Choroid plexus epithelial cell (primary cell): ENCODE measurements at regions not wholly inside any gene's neighbourhood (a gene's known extent, or its start where the extent isn't known, plus 50 kb on each side); places are given as distances from the start of the nearest gene placed in this dataset.

Experiments
- DNase-seq: peaks from one replicate; pipeline ENCODE4 v3.0.0-alpha.2; 2010; ENCODE audit warnings: low read depth
- H3K4me3 ChIP-seq: 2 replicates; pipeline ENCODE4 v1.5.1; 2011; ENCODE audit warnings: low read depth, mild to moderate bottlenecking, control low read depth, low read length, moderate library complexity
- CTCF ChIP-seq: conservative IDR thresholded peaks from 2 replicates; pipeline ENCODE4 v1.5.1; 2011; ENCODE audit warnings: low read depth, mild to moderate bottlenecking, control low read depth, inconsistent platforms, low read length, moderate library complexity

DNA sequence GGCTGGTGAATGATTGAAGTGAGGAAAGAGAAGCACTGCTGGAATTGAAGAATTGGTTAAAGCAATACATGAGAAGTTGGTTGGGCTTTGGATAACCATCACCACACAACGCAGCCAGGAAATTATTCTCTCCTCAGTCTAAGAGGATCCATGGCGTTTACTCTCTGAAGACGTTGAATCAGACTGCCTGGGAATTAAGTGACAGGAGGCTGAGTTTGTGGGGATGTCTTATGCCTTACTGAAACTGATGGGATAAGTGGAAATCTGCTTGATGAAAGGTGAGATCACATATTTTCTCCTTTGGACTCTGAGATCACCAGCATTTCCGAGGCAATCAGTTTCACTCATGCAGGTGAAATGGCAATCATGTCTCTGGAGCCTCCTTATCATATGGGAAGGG, 456.1 kb upstream of the GBE1 start:
- no peak overlapping the region for H3K4me3 ChIP-seq
- no peak for TF ChIP-seq CTCF
- no peak for DNase-seq

DNA sequence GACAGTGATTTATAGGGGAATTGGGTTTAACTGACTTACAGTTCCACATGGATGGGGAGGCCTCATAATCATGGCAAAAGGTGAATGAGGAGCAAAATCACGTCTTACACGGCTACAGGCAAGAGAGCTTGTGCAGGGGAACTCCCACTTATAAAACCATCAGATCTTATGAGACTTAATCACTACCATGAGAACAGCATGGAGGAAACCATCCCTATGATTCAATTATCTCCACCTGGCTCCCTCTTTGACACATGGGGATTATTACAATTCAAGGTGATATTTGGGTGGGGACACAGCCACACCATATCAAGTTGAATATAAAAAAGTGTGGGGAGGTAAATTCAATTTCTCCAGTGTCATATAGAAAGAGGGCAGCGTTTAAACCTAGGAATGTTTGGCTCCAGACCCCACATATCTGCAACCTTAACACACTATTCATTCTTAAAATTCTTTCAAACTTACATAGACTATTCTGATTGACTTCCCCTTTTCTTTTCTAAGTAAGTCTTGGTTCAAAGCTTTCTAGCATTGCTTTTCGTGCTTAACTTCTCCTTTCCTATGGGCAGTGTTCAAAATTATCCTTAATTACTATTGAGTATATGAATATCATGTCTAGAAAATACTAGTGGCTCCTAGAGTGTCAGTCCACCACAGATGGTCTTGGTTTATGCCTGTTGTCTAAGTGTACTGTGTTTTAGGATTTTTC, 446.7 kb upstream of the GBE1 start:
- no peak for DNase-seq
- TF ChIP-seq CTCF = no peak
- H3K4me3 ChIP-seq = no peak overlapping the region

- no peak overlapping the region for H3K4me3 ChIP-seq
- no peak for DNase-seq
- no peak for TF ChIP-seq CTCF
Measured at GRCh38 chr3:82202269-82202668, 440.8 kb upstream of the GBE1 start.

DNA sequence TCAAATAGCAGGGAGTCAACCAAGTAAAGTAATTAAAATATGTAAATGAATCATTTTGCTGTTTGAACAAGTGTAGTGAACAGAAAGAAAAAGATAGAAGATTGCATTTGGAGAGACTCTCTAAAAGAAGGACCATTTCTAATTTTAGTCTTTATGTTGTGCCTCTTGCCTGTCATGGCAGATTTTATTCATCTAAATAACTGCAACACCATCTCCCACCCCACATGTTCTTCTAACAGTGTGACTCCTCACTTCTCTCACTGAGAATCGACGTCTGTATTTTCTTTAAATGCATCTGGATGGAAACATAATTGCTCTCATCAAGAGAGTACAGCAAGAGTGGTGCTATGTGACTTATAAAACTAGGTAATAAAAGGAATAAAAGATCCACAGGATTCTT, 439.9 kb upstream of the GBE1 start:
- H3K4me3 ChIP-seq = no peak overlapping the region
- TF ChIP-seq CTCF = no peak
- DNase-seq = no peak

DNA sequence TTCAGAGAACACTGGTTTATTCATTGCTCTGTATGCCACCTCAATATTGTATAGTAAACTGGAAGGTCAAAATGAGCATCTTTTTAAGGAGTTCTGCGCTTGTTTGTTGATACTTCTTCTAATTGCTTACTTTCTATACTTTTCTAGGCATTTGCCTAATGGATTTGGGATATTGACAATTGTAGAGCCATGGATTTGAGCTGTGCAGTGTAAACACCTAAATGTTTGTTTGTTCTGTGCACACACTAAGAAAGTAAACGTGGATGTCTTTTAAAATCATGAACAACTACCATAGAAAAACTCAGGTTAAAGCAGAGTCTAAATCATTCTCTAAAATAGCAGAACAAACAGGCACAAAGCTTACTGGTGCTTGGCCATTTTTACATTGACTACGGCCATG, 436.6 kb upstream of the GBE1 start:
- H3K4me3 ChIP-seq = no peak overlapping the region
- no peak for DNase-seq
- no peak for TF ChIP-seq CTCF

GRCh38 chr3:82196645-82197044, 435.2 kb upstream of the GBE1 start:
- no peak overlapping the region for H3K4me3 ChIP-seq
- TF ChIP-seq CTCF = no peak
- DNase-seq = no peak

GRCh38 chr3:82194870-82195269, 433.4 kb upstream of the GBE1 start:
- no peak overlapping the region for H3K4me3 ChIP-seq
- no peak for TF ChIP-seq CTCF
- no peak for DNase-seq
